Pancreas (tissue), 10 donors: ENCODE measurements at regions not wholly inside any gene's neighbourhood (a gene's known extent, or its start where the extent isn't known, plus 50 kb on each side); places are given as distances from the start of the nearest gene placed in this dataset.

Source experiments
- ATAC-seq, 4 donors: fragments of 200-7000 bp; cut with Tn5 transposase; one replicate each; pipeline versions ENCODE4 v1.8.0 to v1.9.1; 2020; ENCODE audit warnings: mild to moderate bottlenecking in 4 of 4, moderate library complexity in 4 of 4
- DNase-seq, 6 donors: peaks; one replicate each; pipeline ENCODE4 v3.0.0-alpha.2; 2020
- FAIRE-seq: peaks from 2 replicates; lab custom pipeline; 2012; peaks lifted over from hg19 to GRCh38; lab: Jason Lieb, UNC
- H3K27ac ChIP-seq, 4 donors: fragments of 200-600 bp; sonication (generic); 1 replicate in 3 of 4; 2 replicates in 1 of 4; pipeline versions ENCODE4 v1.5.0 to v1.8.0; 2020
- H3K27me3 ChIP-seq, 4 donors: fragments of 200-600 bp; one replicate each; pipeline ENCODE4 v1.8.0; 2021
- H3K36me3 ChIP-seq, 3 donors: fragments of 200-600 bp; sonication (generic) in 1 of 3; one replicate each; pipeline versions ENCODE4 v1.5.0 to v1.8.0; 2020 to 2021
- H3K4me1 ChIP-seq, 3 donors: fragments of 200-600 bp; one replicate each; pipeline ENCODE4 v1.8.0; 2021
- H3K4me3 ChIP-seq, 4 donors: fragments of 200-600 bp; sonication (generic) in 2 of 4; one replicate each; pipeline versions ENCODE4 v1.5.0 to v1.8.0; 2020 to 2021
- H3K9me3 ChIP-seq, 4 donors: fragments of 200-600 bp; one replicate each; pipeline ENCODE4 v1.8.0; 2021
- CTCF ChIP-seq, 4 donors: fragments of 200-600 bp; sonication (generic) in 3 of 4; IDR thresholded peaks; one replicate each; pipeline versions ENCODE4 v1.5.0 to v1.8.0; 2021; ENCODE audit warnings: antibody characterized with exemption in 4 of 4
- WGBS, 2 donors: extraction: QIAGEN DNeasy Blood & Tissue Kit; methylation state at CpG; one replicate each; pipeline ENCODE4 v1.1.7; 2013; 5-methylcytosine and 5-hydroxymethylcytosine counted together
- intact Hi-C, 3 donors: fragments of 100-400 bp; cut with DNase I; formaldehyde crosslinking; loops; one replicate each; pipeline versions ENCODE4 v1.11.1 to v1.14.2; 2022
- donor health status: healthy with polysubstance abuse.
- donor health status: DM: no; HTN: no; CAD: no; lungs with moderate emphysema.
- donor health status: DM: no; HTN: no; CAD: no.
- donor health status: control.
- donor health status: control.
- donor health status: Bipolar disorder and iron deficiency.
- donor health status: DM: yes; HTN: yes; CAD: no.
- donor health status: DM: no; HTN: no; CAD: no.
- donor health status: DM: no; HTN: no; CAD: no.
- donor health status: DM: yes; HTN: yes; CAD: no.

- 68 to 71% methylated on average over 3 of the region's 3 CpGs for WGBS, 2 donors
- no peaks in the 10 kb centered on the region for H3K4me1 ChIP-seq
- H3K36me3 ChIP-seq = no peaks in the 10 kb centered on the region
- FAIRE-seq (no peak), DNase-seq (no peak), ATAC-seq (no peak)
- H3K27ac ChIP-seq = no peak overlapping the region
- intact Hi-C loops = no loop called here
- peaks cover 0 to 5% (median 0%) of the 10 kb centered on the region in 4 donors for H3K27me3 ChIP-seq
- no peaks in the 10 kb centered on the region for H3K9me3 ChIP-seq
- no peak overlapping the region for H3K4me3 ChIP-seq
- TF ChIP-seq CTCF (IDR thresholded peaks at IDR 0.05) = no peak
Observed at GRCh38 chr5:108433600-108433999, 51.7 kb upstream of the FBXL17 start.

- DNase-seq (no peak), FAIRE-seq (no peak), ATAC-seq (no peak)
- H3K27me3 ChIP-seq = peaks cover 0 to 5% (median 0%) of the 10 kb centered on the region in 4 donors
- H3K9me3 ChIP-seq = no peaks in the 10 kb centered on the region
- no peaks in the 10 kb centered on the region for H3K4me1 ChIP-seq
- no peaks in the 10 kb centered on the region for H3K36me3 ChIP-seq
- H3K4me3 ChIP-seq = no peak overlapping the region
- intact Hi-C loops = no loop called here
- 82 to 89% methylated on average over 2 of the region's 2 CpGs for WGBS, 2 donors
- no peak for TF ChIP-seq CTCF (IDR thresholded peaks at IDR 0.05)
- no peak overlapping the region for H3K27ac ChIP-seq
Observed at GRCh38 chr5:108432024-108432423, 50.1 kb upstream of the FBXL17 start.
